Thyroid gland (tissue), 4 donors: ENCODE measurements at regions not wholly inside any gene's neighbourhood (a gene's known extent, or its start where the extent isn't known, plus 50 kb on each side); places are given as distances from the start of the nearest gene placed in this dataset.

ENCODE experiments used
- POLR2A ChIP-seq, 2 donors: fragments of 450-650 bp; IDR thresholded peaks; one replicate each; pipeline ENCODE4 v1.6.1; 2017; ENCODE audit warnings: antibody characterized with exemption in 2 of 2, mild to moderate bottlenecking in 2 of 2, moderate library complexity in 1 of 2
- TF ChIP-seq, protein P1 (sequence below), 6 experiments: fragments of 200-600 bp in 3 of 6; fragments of 450-650 bp in 3 of 6; sonication (generic) in 3 of 6; IDR thresholded peaks; one replicate each; pipeline ENCODE4 v1.5.1; 2016 to 2019; ENCODE audit warnings: antibody characterized with exemption in 6 of 6, mild to moderate bottlenecking in 2 of 6, inconsistent platforms in 1 of 6, moderate library complexity in 1 of 6

DNA sequence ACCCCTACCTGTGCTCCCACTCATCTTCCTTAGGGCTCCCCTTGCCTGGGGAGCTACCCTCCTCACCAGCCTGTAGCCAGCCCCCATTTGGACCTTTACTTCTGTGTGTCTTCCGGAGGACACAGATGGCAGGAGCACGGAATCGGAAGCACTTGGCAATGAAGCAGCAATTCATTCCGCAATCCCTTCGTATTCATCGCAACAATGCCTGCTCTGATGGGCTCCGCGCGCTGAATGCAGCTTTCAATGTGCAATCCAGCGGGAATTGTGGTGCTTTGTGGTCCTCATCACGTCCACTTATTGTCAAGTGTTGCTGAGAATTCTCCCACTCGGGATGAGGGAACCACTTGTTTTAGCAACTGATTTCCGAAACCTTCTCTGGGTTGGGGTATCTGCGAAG lies 336.0 kb downstream of the DHX35 start:
- TF ChIP-seq, protein P1, sequence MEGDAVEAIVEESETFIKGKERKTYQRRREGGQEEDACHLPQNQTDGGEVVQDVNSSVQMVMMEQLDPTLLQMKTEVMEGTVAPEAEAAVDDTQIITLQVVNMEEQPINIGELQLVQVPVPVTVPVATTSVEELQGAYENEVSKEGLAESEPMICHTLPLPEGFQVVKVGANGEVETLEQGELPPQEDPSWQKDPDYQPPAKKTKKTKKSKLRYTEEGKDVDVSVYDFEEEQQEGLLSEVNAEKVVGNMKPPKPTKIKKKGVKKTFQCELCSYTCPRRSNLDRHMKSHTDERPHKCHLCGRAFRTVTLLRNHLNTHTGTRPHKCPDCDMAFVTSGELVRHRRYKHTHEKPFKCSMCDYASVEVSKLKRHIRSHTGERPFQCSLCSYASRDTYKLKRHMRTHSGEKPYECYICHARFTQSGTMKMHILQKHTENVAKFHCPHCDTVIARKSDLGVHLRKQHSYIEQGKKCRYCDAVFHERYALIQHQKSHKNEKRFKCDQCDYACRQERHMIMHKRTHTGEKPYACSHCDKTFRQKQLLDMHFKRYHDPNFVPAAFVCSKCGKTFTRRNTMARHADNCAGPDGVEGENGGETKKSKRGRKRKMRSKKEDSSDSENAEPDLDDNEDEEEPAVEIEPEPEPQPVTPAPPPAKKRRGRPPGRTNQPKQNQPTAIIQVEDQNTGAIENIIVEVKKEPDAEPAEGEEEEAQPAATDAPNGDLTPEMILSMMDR (IDR thresholded peaks at IDR 0.05), result no peak
- no peak for TF ChIP-seq POLR2A (IDR thresholded peaks at IDR 0.05)
